BLaER1 treated with 17β-estradiol and CSF1 and Interleukin-3, amounts not matched to agents 10 nM and 100 nM (cell line): ENCODE measurements at regions not wholly inside any gene's neighbourhood (a gene's known extent, or its start where the extent isn't known, plus 50 kb on each side); places are given as distances from the start of the nearest gene placed in this dataset.

Experiments used
- H3K27ac ChIP-seq, 11 experiments: shearing (Covaris generic); formaldehyde crosslinking; 2 replicates each; pipeline ENCODE4 v1.8.1; 2022
- H3K27me3 ChIP-seq, 11 experiments: shearing (Covaris generic); formaldehyde crosslinking; 2 replicates each; pipeline ENCODE4 v1.8.1; 2022
- H3K36me3 ChIP-seq, 11 experiments: shearing (Covaris generic); formaldehyde crosslinking; 2 replicates each; pipeline ENCODE4 v1.8.1; 2022
- H3K4me1 ChIP-seq, 10 experiments: shearing (Covaris generic); formaldehyde crosslinking; 2 replicates each; pipeline ENCODE4 v1.8.1; 2022
- H3K4me2 ChIP-seq, 11 experiments: shearing (Covaris generic); formaldehyde crosslinking; 2 replicates each; pipeline ENCODE4 v1.8.1; 2022
- H3K4me3 ChIP-seq, 10 experiments: shearing (Covaris generic); formaldehyde crosslinking; 2 replicates each; pipeline ENCODE4 v1.8.1; 2022
- H3K9ac ChIP-seq, 11 experiments: shearing (Covaris generic); formaldehyde crosslinking; 2 replicates each; pipeline ENCODE4 v1.8.1; 2022
- H3K9me3 ChIP-seq, 11 experiments: shearing (Covaris generic); formaldehyde crosslinking; replicated peaks in 1 of 11; 2 replicates each; pipeline ENCODE4 v1.8.1; 2022
- H4K20me1 ChIP-seq, 11 experiments: shearing (Covaris generic); formaldehyde crosslinking; 2 replicates each; pipeline ENCODE4 v1.8.1; 2022
- Cebpa-rat ChIP-seq, 11 experiments: shearing (Covaris generic); IDR thresholded peaks; 2 replicates each; pipeline ENCODE4 v1.8.1; 2022

DNA sequence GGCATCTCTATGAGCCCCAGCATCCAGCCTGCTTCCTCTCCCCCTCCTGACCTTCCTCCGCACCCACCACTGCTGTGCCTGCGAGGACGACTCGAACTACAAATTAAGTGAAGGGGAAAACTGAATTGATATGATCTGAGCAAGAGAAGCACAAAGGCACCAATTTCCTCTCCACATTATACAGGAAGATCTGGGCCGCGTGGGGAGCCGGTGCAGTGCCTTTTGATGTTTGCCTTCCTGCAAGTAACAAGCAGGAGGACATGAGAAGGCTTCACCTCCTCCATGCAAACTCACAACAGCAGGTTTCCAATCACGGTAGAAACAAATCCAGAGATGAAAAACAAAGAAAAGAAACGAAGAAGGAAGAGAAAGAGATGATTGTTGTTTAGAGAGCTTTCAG lies 57.8 kb upstream of the MMP2 start:
- Histone ChIP-seq H3K4me2 (no peak overlapping the region), H3K9me3 (no peaks in the 10 kb centered on the region), H3K27me3 (no peaks in the 10 kb centered on the region), H3K36me3 (no peaks in the 10 kb centered on the region), H3K4me1 (peaks cover 0 to 5% (median 0%) of the 10 kb centered on the region in 10 experiments; a peak in 1 of 20 replicates), H4K20me1 (no peaks in the 10 kb centered on the region), H3K9ac (no peak overlapping the region), H3K27ac (no peak overlapping the region), H3K4me3 (no peak overlapping the region)
- TF ChIP-seq Cebpa-rat (IDR thresholded peaks at IDR 0.05): no peak

DNA sequence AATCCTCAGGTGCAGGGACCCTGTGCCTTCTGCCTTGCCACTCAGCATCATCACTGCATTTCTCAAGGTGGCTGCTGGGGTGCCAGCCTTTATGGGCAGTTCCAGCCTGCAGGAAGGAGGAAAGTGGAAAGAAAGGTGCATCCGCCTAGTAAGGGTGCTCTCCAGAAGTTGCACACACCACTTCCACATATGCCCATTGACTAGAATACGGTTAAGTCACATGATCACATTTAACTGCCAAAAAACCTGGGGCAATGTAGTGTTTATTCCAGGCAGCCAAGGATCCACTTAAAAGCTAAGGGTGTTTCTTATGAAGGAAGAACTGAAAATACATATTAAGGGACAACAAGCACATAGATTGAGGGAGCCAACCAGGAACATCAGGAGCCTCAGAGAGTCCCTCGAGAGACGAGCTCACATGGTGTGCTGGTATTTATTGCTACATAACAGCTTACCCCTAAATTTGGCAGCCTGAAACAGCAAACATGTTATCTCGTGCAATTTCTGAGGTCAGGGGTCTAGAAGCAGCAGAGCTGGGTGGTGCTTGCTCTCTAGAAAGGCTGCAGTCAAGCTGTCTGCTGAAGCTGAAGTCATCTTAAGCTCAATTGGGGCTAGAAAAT lies 52.0 kb upstream of the MMP2 start:
- Histone ChIP-seq H4K20me1 (no peaks in the 10 kb centered on the region), H3K9ac (no peak overlapping the region), H3K27ac (no peak overlapping the region), H3K4me3 (no peak overlapping the region), H3K9me3 (no peaks in the 10 kb centered on the region), H3K27me3 (no peaks in the 10 kb centered on the region), H3K36me3 (no peaks in the 10 kb centered on the region), H3K4me1 (peaks cover 0 to 12% (median 1%) of the 10 kb centered on the region in 10 experiments; a peak in 6 of 20 replicates), H3K4me2 (peak overlapping the region in 4 of 11 experiments; percentile 22 to 36 (median 26); a peak in 3 of 22 replicates)
- TF ChIP-seq Cebpa-rat (IDR thresholded peaks at IDR 0.05): no peak
